H1 (cell line): ENCODE measurements at regions not wholly inside any gene's neighbourhood (a gene's known extent, or its start where the extent isn't known, plus 50 kb on each side); places are given as distances from the start of the nearest gene placed in this dataset.

Experiments used
- CTCF ChIA-PET: fragments of 300-600 bp; sonication (Branson Sonifier 250); formaldehyde crosslinking; loops from one replicate; lab custom pipeline; 2021; ENCODE audit not compliant: partially characterized antibody; lab: Charles Lee
- POLR2A ChIA-PET: fragments of 300-600 bp; sonication (Branson Sonifier 250); formaldehyde crosslinking; loops from one replicate; lab custom pipeline; 2021; ENCODE audit warnings: inconsistent platforms; ENCODE audit not compliant: partially characterized antibody; lab: Charles Lee
- DNase-seq, 2 experiments: peaks; one replicate each; pipeline versions ENCODE4 v3.0.0 to v3.0.0-alpha.2; 2010 to 2022; ENCODE audit warnings: low spot score in 2 of 2, low read depth in 1 of 2, mixed read lengths in 1 of 2
- FAIRE-seq: peaks from 2 replicates; lab custom pipeline; 2011; peaks lifted over from hg19 to GRCh38; lab: Jason Lieb, UNC
- H2AFZ ChIP-seq: 2 replicates; pipeline ENCODE4 v1.8.1; 2012; ENCODE audit warnings: low read length, inconsistent platforms
- H2AK5ac ChIP-seq: 2 replicates; pipeline ENCODE4 v1.6.1; 2013; ENCODE audit warnings: low read depth, low read length
- H2BK120ac ChIP-seq: replicated peaks from 2 replicates; pipeline ENCODE3; 2013; ENCODE audit warnings: low read depth, low read length, inconsistent platforms
- H2BK12ac ChIP-seq: 2 replicates; pipeline ENCODE4 v1.6.1; 2013; ENCODE audit warnings: low read depth, low read length
- H2BK15ac ChIP-seq: 2 replicates; pipeline ENCODE4 v1.6.1; 2013; ENCODE audit warnings: low read length
- H2BK20ac ChIP-seq: 2 replicates; pipeline ENCODE4 v1.6.1; 2013; ENCODE audit warnings: low read length
- H2BK5ac ChIP-seq: 2 replicates; pipeline ENCODE4 v1.6.1; 2013; ENCODE audit warnings: low read depth, low read length
- H3K14ac ChIP-seq: 2 replicates; pipeline ENCODE4 v1.6.1; 2013; ENCODE audit warnings: inconsistent platforms; ENCODE audit not compliant: insufficient read length
- H3K18ac ChIP-seq: 2 replicates; pipeline ENCODE4 v1.6.1; 2013; ENCODE audit warnings: low read length; ENCODE audit errors: extremely low read depth
- H3K23ac ChIP-seq: 2 replicates; pipeline ENCODE4 v1.6.1; 2013; ENCODE audit warnings: inconsistent platforms; ENCODE audit not compliant: insufficient read length
- H3K23me2 ChIP-seq: 2 replicates; pipeline ENCODE4 v1.6.1; 2013; ENCODE audit warnings: low read depth, low read length
- H3K27ac ChIP-seq: 2 replicates; pipeline ENCODE4 v1.6.1; 2011; ENCODE audit warnings: low read depth, low read length, inconsistent platforms
- H3K27me3 ChIP-seq, 4 experiments: replicated peaks in 1 of 4; 1 replicate in 1 of 4; 2 replicates in 3 of 4; pipeline versions ENCODE4 v1.6.1 to v1.8.1; 2011 to 2013; ENCODE audit warnings: low read length in 3 of 4, mild to moderate bottlenecking in 3 of 4, inconsistent platforms in 2 of 4, mixed read lengths in 2 of 4, moderate library complexity in 1 of 4; ENCODE audit not compliant: control insufficient read depth in 3 of 4, insufficient read depth in 3 of 4; ENCODE audit errors: extremely low read depth in 1 of 4
- H3K36me3 ChIP-seq, 4 experiments: 2 replicates each; pipeline versions ENCODE4 v1.6.1 to v1.8.1; 2011 to 2013; ENCODE audit warnings: mild to moderate bottlenecking in 4 of 4, low read length in 3 of 4, moderate library complexity in 2 of 4, control low read depth in 1 of 4, inconsistent platforms in 1 of 4; ENCODE audit not compliant: insufficient read depth in 4 of 4, control insufficient read depth in 2 of 4
- H3K4ac ChIP-seq: replicated peaks from 2 replicates; pipeline ENCODE3; 2013; ENCODE audit warnings: low read length, low read depth, mixed read lengths, inconsistent platforms; ENCODE audit not compliant: insufficient read length
- H3K4me1 ChIP-seq, 4 experiments: replicated peaks in 1 of 4; 1 replicate in 1 of 4; 2 replicates in 3 of 4; pipeline versions ENCODE4 v1.6.1 to v1.8.1; 2011 to 2013; ENCODE audit warnings: low read length in 3 of 4, inconsistent platforms in 2 of 4, mixed read lengths in 1 of 4; ENCODE audit not compliant: insufficient read depth in 4 of 4, control insufficient read depth in 3 of 4
- H3K4me2 ChIP-seq, 2 experiments: 2 replicates each; pipeline versions ENCODE4 v1.6.1 to v1.8.1; 2011 to 2013; ENCODE audit warnings: low read depth in 2 of 2, low read length in 2 of 2, control low read depth in 1 of 2, inconsistent platforms in 1 of 2, mild to moderate bottlenecking in 1 of 2; ENCODE audit not compliant: insufficient read depth in 1 of 2
- H3K4me3 ChIP-seq, 4 experiments: fragments of 200-600, 300-600 bp in 1 of 4; sonication (generic), shearing (Covaris generic), sonication (Bioruptor Twin) in 1 of 4; 2 replicates each; pipeline versions ENCODE4 v1.5.1 to v1.8.1; 2011 to 2016; ENCODE audit warnings: low read length in 4 of 4, low read depth in 3 of 4, control low read depth in 2 of 4, inconsistent platforms in 2 of 4, mild to moderate bottlenecking in 2 of 4, mixed read lengths in 1 of 4, moderate library complexity in 1 of 4; ENCODE audit not compliant: insufficient read depth in 2 of 4; ENCODE audit errors: extremely low read depth in 1 of 4
- H3K56ac ChIP-seq: replicated peaks from 2 replicates; pipeline ENCODE3; 2013; ENCODE audit warnings: low read depth, mild to moderate bottlenecking, mixed read lengths, low read length, inconsistent platforms; ENCODE audit not compliant: insufficient read length
- H3K79me1 ChIP-seq: 2 replicates; pipeline ENCODE4 v1.6.1; 2013; ENCODE audit warnings: low read depth, low read length, control low read depth
- H3K79me2 ChIP-seq, 2 experiments: 2 replicates each; pipeline versions ENCODE4 v1.6.1 to v1.8.1; 2012 to 2013; ENCODE audit warnings: low read length in 2 of 2, mild to moderate bottlenecking in 2 of 2, inconsistent platforms in 1 of 2; ENCODE audit not compliant: insufficient read depth in 2 of 2, control insufficient read depth in 1 of 2
- H3K9ac ChIP-seq, 4 experiments: replicated peaks in 1 of 4; 1 replicate in 1 of 4; 2 replicates in 3 of 4; pipeline versions ENCODE4 v1.6.1 to v1.8.1; 2011 to 2013; ENCODE audit warnings: low read depth in 3 of 4, low read length in 3 of 4, control low read depth in 2 of 4, mild to moderate bottlenecking in 2 of 4, moderate library complexity in 2 of 4, inconsistent platforms in 1 of 4; ENCODE audit errors: extremely low read depth in 1 of 4
- H3K9me3 ChIP-seq, 2 experiments: 2 replicates each; pipeline versions ENCODE4 v1.6.1 to v1.8.1; 2012 to 2013; ENCODE audit warnings: mild to moderate bottlenecking in 2 of 2, moderate library complexity in 2 of 2, control low read depth in 1 of 2, inconsistent platforms in 1 of 2, low read depth in 1 of 2, low read length in 1 of 2, mixed read lengths in 1 of 2; ENCODE audit not compliant: insufficient read depth in 2 of 2
- H4K20me1 ChIP-seq, 2 experiments: replicated peaks in 1 of 2; 2 replicates each; pipeline versions ENCODE3 to v1.8.1; 2011 to 2013; ENCODE audit warnings: inconsistent platforms in 2 of 2, low read length in 2 of 2, mild to moderate bottlenecking in 1 of 2; ENCODE audit not compliant: insufficient read depth in 2 of 2, control insufficient read depth in 1 of 2
- H4K5ac ChIP-seq: 2 replicates; pipeline ENCODE4 v1.6.1; 2013; ENCODE audit warnings: low read length, low read depth, mixed read lengths, inconsistent platforms; ENCODE audit not compliant: insufficient read length
- H4K8ac ChIP-seq: 2 replicates; pipeline ENCODE4 v1.8.0; 2013; ENCODE audit warnings: mild to moderate bottlenecking, moderate library complexity, low read length, inconsistent platforms; ENCODE audit not compliant: insufficient read depth; ENCODE audit errors: extremely low read depth
- H4K91ac ChIP-seq: replicated peaks from 2 replicates; pipeline ENCODE3; 2013; ENCODE audit warnings: low read length, mixed read lengths, inconsistent platforms; ENCODE audit not compliant: insufficient read length
- ATF3 ChIP-seq: IDR thresholded peaks from 2 replicates; pipeline ENCODE4 v1.6.1; 2011; ENCODE audit warnings: low read depth, mild to moderate bottlenecking, low read length; ENCODE audit not compliant: insufficient read depth
- BACH1 ChIP-seq: IDR thresholded peaks from 2 replicates; pipeline ENCODE4 v1.6.1; 2012; ENCODE audit warnings: low read length, improper control_type of control experiment
- BRCA1 ChIP-seq: IDR thresholded peaks from 2 replicates; pipeline ENCODE4 v1.6.1; 2012; ENCODE audit warnings: low read depth, low read length, improper control_type of control experiment
- EZH2 ChIP-seq: fragments of 200-600 bp; sonication (generic); IDR thresholded peaks from 2 replicates; pipeline ENCODE4 v1.7.1; 2012; ENCODE audit warnings: low read depth, mild to moderate bottlenecking, moderate library complexity, low read length, inconsistent platforms; ENCODE audit not compliant: severe bottlenecking
- GABPA ChIP-seq: IDR thresholded peaks from 2 replicates; pipeline ENCODE4 v1.6.1; 2011; ENCODE audit warnings: mild to moderate bottlenecking, low read length, moderate library complexity, borderline replicate concordance; ENCODE audit not compliant: insufficient read depth
- POU5F1 ChIP-seq: IDR thresholded peaks from 2 replicates; pipeline ENCODE4 v1.6.1; 2011; ENCODE audit warnings: low read depth, mild to moderate bottlenecking, low read length, moderate library complexity
- RAD21 ChIP-seq, 2 experiments: IDR thresholded peaks in 1 of 2; conservative IDR thresholded peaks in 1 of 2; 2 replicates each; pipeline ENCODE4 v1.6.1; 2011; ENCODE audit warnings: low read depth in 2 of 2, low read length in 2 of 2, improper control_type of control experiment in 1 of 2, inconsistent platforms in 1 of 2, mild to moderate bottlenecking in 1 of 2, moderate library complexity in 1 of 2
- RBBP5 ChIP-seq: IDR thresholded peaks from 2 replicates; pipeline ENCODE4 v1.7.1; 2012; ENCODE audit warnings: low read depth, mild to moderate bottlenecking, inconsistent platforms, low read length, moderate library complexity, borderline replicate concordance
- RNF2 ChIP-seq: fragments of 200-900, 300-1000 bp; sonication (generic); IDR thresholded peaks from 2 replicates; pipeline ENCODE4 v1.7.1; 2016; ENCODE audit warnings: borderline replicate concordance, low read depth, mild to moderate bottlenecking, antibody characterized with exemption, low read length; ENCODE audit not compliant: poor library complexity, severe bottlenecking; ENCODE audit errors: missing control alignments
- SAP30 ChIP-seq: fragments of 300-600 bp; sonication (generic); IDR thresholded peaks from 2 replicates; pipeline ENCODE4 v1.7.1; 2012; ENCODE audit warnings: low read length, moderate library complexity, mild to moderate bottlenecking, inconsistent platforms; ENCODE audit not compliant: insufficient read depth, insufficient replicate concordance
- SP2 ChIP-seq: IDR thresholded peaks from 2 replicates; pipeline ENCODE4 v1.6.1; 2012; ENCODE audit warnings: mild to moderate bottlenecking, low read length, inconsistent platforms
- SP4 ChIP-seq: IDR thresholded peaks from 2 replicates; pipeline ENCODE4 v1.6.1; 2012; ENCODE audit warnings: low read length, inconsistent platforms
- SRF ChIP-seq: IDR thresholded peaks from 2 replicates; pipeline ENCODE4 v1.6.1; 2011; ENCODE audit warnings: mild to moderate bottlenecking, low read depth, low read length, moderate library complexity
- SUZ12 ChIP-seq: fragments of 200-600 bp; sonication (generic); IDR thresholded peaks from 2 replicates; pipeline ENCODE4 v1.6.1; 2012; ENCODE audit warnings: mild to moderate bottlenecking, inconsistent platforms, low read length, moderate library complexity, mixed read lengths
- WGBS, 2 experiments: shearing (Covaris generic) in 1 of 2; methylation state at CpG; one replicate each; pipeline versions ENCODE4 v1.1.6 to v1.1.7; 2013 to 2015; ENCODE audit warnings: low lambda C conversion rate in 2 of 2, mixed read lengths in 2 of 2, inconsistent platforms in 1 of 2, low coverage in 1 of 2, missing lambda C conversion rate in 1 of 2; ENCODE audit not compliant: insufficient replicate concordance in 2 of 2, insufficient coverage in 1 of 2, insufficient read length in 1 of 2; ENCODE audit errors: extremely low coverage in 1 of 2, missing lambda C conversion rate in 1 of 2; 5-methylcytosine and 5-hydroxymethylcytosine counted together

GRCh38 chr2:76082509-76082908 is 371.8 kb upstream of the GCFC2 start:
- H3K4me3 ChIP-seq: no peak overlapping the region
- no peak overlapping the region for H2BK5ac ChIP-seq
- no peak overlapping the region for H3K4ac ChIP-seq
- no peak overlapping the region for H2AK5ac ChIP-seq
- H4K8ac ChIP-seq: no peak overlapping the region
- H2BK120ac ChIP-seq: no peak overlapping the region
- H4K5ac ChIP-seq: no peak overlapping the region
- DNase-seq: no peak
- no peaks in the 10 kb centered on the region for H3K9me3 ChIP-seq
- H3K56ac ChIP-seq: no peak overlapping the region
- H3K27me3 ChIP-seq: no peaks in the 10 kb centered on the region
- no peaks in the 10 kb centered on the region for H4K20me1 ChIP-seq
- H2AFZ ChIP-seq: no peak overlapping the region
- H3K23me2 ChIP-seq: no peaks in the 10 kb centered on the region
- WGBS, 2 experiments: 75% methylated on average over 3 of the region's 3 CpGs; no CpG with 5 or more reads in 1 of the 2 experiments
- H2BK12ac ChIP-seq: no peak overlapping the region
- no peaks in the 10 kb centered on the region for H3K79me1 ChIP-seq
- no peak overlapping the region for H2BK20ac ChIP-seq
- no peaks in the 10 kb centered on the region for H3K36me3 ChIP-seq
- no peaks in the 10 kb centered on the region; a peak in 1 of 7 replicates for H3K4me1 ChIP-seq
- H4K91ac ChIP-seq: no peak overlapping the region
- no peak overlapping the region for H2BK15ac ChIP-seq
- no peak overlapping the region for H3K23ac ChIP-seq
- no peaks in the 10 kb centered on the region for H3K79me2 ChIP-seq
- H3K9ac ChIP-seq: no peak overlapping the region
- ChIA-PET POLR2A (no interaction called here), CTCF (no interaction called here)
- no peak overlapping the region for H3K18ac ChIP-seq
- H3K14ac ChIP-seq: no peak overlapping the region
- H3K4me2 ChIP-seq: no peak overlapping the region
- no peak overlapping the region for H3K27ac ChIP-seq
- FAIRE-seq: no peak
- TF ChIP-seq EZH2 (no peak), ATF3 (no peak), BACH1 (no peak), SP2 (no peak), SP4 (no peak), SUZ12 (no peak), RBBP5 (no peak), RAD21 (IDR thresholded peaks at IDR 0.05 in 1 of 2, conservative IDR thresholded peaks at IDR 0.05 in 1 of 2; ENCODE audit: low read depth in 2 of 2, low read length in 2 of 2) (no peak), BRCA1 (no peak), POU5F1 (no peak), SAP30 (no peak), SRF (no peak), GABPA (no peak), RNF2 (no peak)
